Tibial nerve (tissue), 4 donors: ENCODE measurements at regions not wholly inside any gene's neighbourhood (a gene's known extent, or its start where the extent isn't known, plus 50 kb on each side); places are given as distances from the start of the nearest gene placed in this dataset.

Experiments used
- CTCF ChIP-seq, 5 experiments: fragments of 200-600 bp in 3 of 5; fragments of 450-650 bp in 2 of 5; sonication (generic) in 3 of 5; IDR thresholded peaks; one replicate each; pipeline ENCODE4 v1.5.1; 2016 to 2019; ENCODE audit warnings: antibody characterized with exemption in 5 of 5, mild to moderate bottlenecking in 3 of 5, moderate library complexity in 2 of 5
- EP300 ChIP-seq, 2 donors: sonication (generic); formaldehyde crosslinking; IDR thresholded peaks; one replicate each; pipeline ENCODE4 v1.6.1; 2017; ENCODE audit warnings: antibody characterized with exemption in 2 of 2, mild to moderate bottlenecking in 1 of 2
- POLR2A ChIP-seq, 2 donors: fragments of 450-650 bp; IDR thresholded peaks; one replicate each; pipeline ENCODE4 v1.6.1; 2017; ENCODE audit warnings: antibody characterized with exemption in 2 of 2, mild to moderate bottlenecking in 2 of 2, moderate library complexity in 2 of 2

- no peak for TF ChIP-seq CTCF (IDR thresholded peaks at IDR 0.05)
- no peak for TF ChIP-seq POLR2A (IDR thresholded peaks at IDR 0.05)
- TF ChIP-seq EP300 (IDR thresholded peaks at IDR 0.05), result no peak
These were observed 136.4 kb upstream of the PRMT8 start for GRCh38 chr12:3354586-3354985.
